ENCODE measurements at regions not wholly inside any gene's neighbourhood (a gene's known extent, or its start where the extent isn't known, plus 50 kb on each side); places are given as distances from the start of the nearest gene placed in this dataset.

GRCh38 chr13:68358294-68358705, 1128.2 kb upstream of the PCDH9 start:
- H3K27ac ChIP-seq (ENCODE audit: low read depth, low read length) = no peak overlapping the region
- no peaks in the 10 kb centered on the region for H3K27me3 Mint-ChIP-seq (ENCODE audit: low read depth, unreplicated experiment)
- H3K4me2 ChIP-seq (ENCODE audit: low read length) = no peak overlapping the region
- no peaks in the 10 kb centered on the region for H3K9me3 Mint-ChIP-seq (ENCODE audit: unreplicated experiment)
- H3K9me3 ChIP-seq (ENCODE audit: insufficient read depth, low read depth, low read length) = no peaks in the 10 kb centered on the region
- no peaks in the 10 kb centered on the region for H3K27me3 ChIP-seq (ENCODE audit: insufficient read depth, low read length)
- H3K27ac Mint-ChIP-seq (ENCODE audit: unreplicated experiment) = no peak overlapping the region
- FAIRE-seq (no peak), DNase-seq (ENCODE audit: low read depth) (no peak)
- H2AFZ ChIP-seq (ENCODE audit: low read depth, low read length) = no peak overlapping the region
- H3K4me3 Mint-ChIP-seq (ENCODE audit: unreplicated experiment) = no peak overlapping the region
- TF ChIP-seq CTCF (IDR thresholded peaks at IDR 0.05; ENCODE audit: insufficient read depth, low read depth, low read length) (no peak), EZH2 (IDR thresholded peaks at IDR 0.05; ENCODE audit: insufficient read depth, low read length) (no peak)
- H4K20me1 ChIP-seq (ENCODE audit: insufficient read depth, low read length) = no peaks in the 10 kb centered on the region
- peaks cover 4% of the 10 kb centered on the region for H3K4me1 Mint-ChIP-seq (ENCODE audit: low read depth, unreplicated experiment)
- H3K79me2 ChIP-seq (ENCODE audit: insufficient read depth, low read length) = no peaks in the 10 kb centered on the region
- no peak overlapping the region for H3K9ac ChIP-seq (ENCODE audit: low read length)
- no peaks in the 10 kb centered on the region for H3K4me1 ChIP-seq (ENCODE audit: insufficient read depth, low read length)
- H3K36me3 ChIP-seq (ENCODE audit: insufficient read depth, low read length) = no peaks in the 10 kb centered on the region
- H3K4me3 ChIP-seq (ENCODE audit: insufficient read depth, low read depth, low read length) = no peak overlapping the region
- H3K36me3 Mint-ChIP-seq (ENCODE audit: low read depth, unreplicated experiment) = no peaks in the 10 kb centered on the region

GRCh38 chr13:68350554-68350953, 1120.4 kb upstream of the PCDH9 start:
- H3K27me3 ChIP-seq (ENCODE audit: insufficient read depth, low read length) = no peaks in the 10 kb centered on the region
- H3K4me2 ChIP-seq (ENCODE audit: low read length) = no peak overlapping the region
- DNase-seq (ENCODE audit: low read depth) (no peak), FAIRE-seq (no peak)
- no peaks in the 10 kb centered on the region for H3K9me3 ChIP-seq (ENCODE audit: insufficient read depth, low read depth, low read length)
- no peak overlapping the region for H2AFZ ChIP-seq (ENCODE audit: low read depth, low read length)
- Mint-ChIP-seq H3K4me3 (ENCODE audit: unreplicated experiment) (no peak overlapping the region), H3K27ac (ENCODE audit: unreplicated experiment) (no peak overlapping the region), H3K4me1 (ENCODE audit: low read depth, unreplicated experiment) (no peaks in the 10 kb centered on the region), H3K36me3 (ENCODE audit: low read depth, unreplicated experiment) (no peaks in the 10 kb centered on the region), H3K9me3 (ENCODE audit: unreplicated experiment) (no peaks in the 10 kb centered on the region), H3K27me3 (ENCODE audit: low read depth, unreplicated experiment) (no peaks in the 10 kb centered on the region)
- no peak overlapping the region for H3K4me3 ChIP-seq (ENCODE audit: insufficient read depth, low read depth, low read length)
- H3K27ac ChIP-seq (ENCODE audit: low read depth, low read length) = no peak overlapping the region
- TF ChIP-seq CTCF (IDR thresholded peaks at IDR 0.05; ENCODE audit: insufficient read depth, low read depth, low read length) (no peak), EZH2 (IDR thresholded peaks at IDR 0.05; ENCODE audit: insufficient read depth, low read length) (no peak)
- no peaks in the 10 kb centered on the region for H3K36me3 ChIP-seq (ENCODE audit: insufficient read depth, low read length)
- no peaks in the 10 kb centered on the region for H3K4me1 ChIP-seq (ENCODE audit: insufficient read depth, low read length)
- no peaks in the 10 kb centered on the region for H4K20me1 ChIP-seq (ENCODE audit: insufficient read depth, low read length)
- no peak overlapping the region for H3K9ac ChIP-seq (ENCODE audit: low read length)
- H3K79me2 ChIP-seq (ENCODE audit: insufficient read depth, low read length) = no peaks in the 10 kb centered on the region

GRCh38 chr13:68347220-68347619, 1117.1 kb upstream of the PCDH9 start:
- no peaks in the 10 kb centered on the region for H3K27me3 Mint-ChIP-seq (ENCODE audit: low read depth, unreplicated experiment)
- H2AFZ ChIP-seq (ENCODE audit: low read depth, low read length) = no peak overlapping the region

More at GRCh38 chr13:68347220-68347619, 1117.1 kb upstream of the PCDH9 start:
- FAIRE-seq (no peak), DNase-seq (ENCODE audit: low read depth) (no peak)
- H3K9me3 Mint-ChIP-seq (ENCODE audit: unreplicated experiment) = peaks cover 9% of the 10 kb centered on the region
- no peak overlapping the region for H3K4me3 Mint-ChIP-seq (ENCODE audit: unreplicated experiment)
- no peak overlapping the region for H3K9ac ChIP-seq (ENCODE audit: low read length)
- H3K79me2 ChIP-seq (ENCODE audit: insufficient read depth, low read length) = no peaks in the 10 kb centered on the region
- no peaks in the 10 kb centered on the region for H3K9me3 ChIP-seq (ENCODE audit: insufficient read depth, low read depth, low read length)
- no peak overlapping the region for H3K4me2 ChIP-seq (ENCODE audit: low read length)
- no peaks in the 10 kb centered on the region for H3K27me3 ChIP-seq (ENCODE audit: insufficient read depth, low read length)
- H3K36me3 Mint-ChIP-seq (ENCODE audit: low read depth, unreplicated experiment) = no peaks in the 10 kb centered on the region
- no peaks in the 10 kb centered on the region for H3K4me1 Mint-ChIP-seq (ENCODE audit: low read depth, unreplicated experiment)
- TF ChIP-seq EZH2 (IDR thresholded peaks at IDR 0.05; ENCODE audit: insufficient read depth, low read length) = no peak
- TF ChIP-seq CTCF (IDR thresholded peaks at IDR 0.05; ENCODE audit: insufficient read depth, low read depth, low read length) = no peak
- H3K36me3 ChIP-seq (ENCODE audit: insufficient read depth, low read length) = no peaks in the 10 kb centered on the region
- no peak overlapping the region for H3K27ac Mint-ChIP-seq (ENCODE audit: unreplicated experiment)
- no peaks in the 10 kb centered on the region for H3K4me1 ChIP-seq (ENCODE audit: insufficient read depth, low read length)
- H3K27ac ChIP-seq (ENCODE audit: low read depth, low read length) = no peak overlapping the region
- no peak overlapping the region for H3K4me3 ChIP-seq (ENCODE audit: insufficient read depth, low read depth, low read length)
- no peaks in the 10 kb centered on the region for H4K20me1 ChIP-seq (ENCODE audit: insufficient read depth, low read length)
